ENCODE measurements at regions not wholly inside any gene's neighbourhood (a gene's known extent, or its start where the extent isn't known, plus 50 kb on each side); places are given as distances from the start of the nearest gene placed in this dataset.
"Not testable (repeated sequence)": the region's sequence is repeated elsewhere in the genome, so short reads cannot be mapped to it uniquely, and the experiment has no call there.

- Histone ChIP-seq H3K4me3 (no peak overlapping the region), H3K27ac (peak overlapping the region in 1 of 2 donors; percentile 45)
- no peak for DNase-seq (ENCODE audit: low spot score)
- TF ChIP-seq CTCF (IDR thresholded peaks at IDR 0.05) = no peak
Observed at GRCh38 chr5:67878933-67879332, 336.6 kb upstream of the PIK3R1 start.

- no peak overlapping the region for H3K27ac ChIP-seq
- no peak for TF ChIP-seq CTCF (IDR thresholded peaks at IDR 0.05)
- no peak for DNase-seq (ENCODE audit: low spot score)
- no peak overlapping the region for H3K4me3 ChIP-seq
Observed at GRCh38 chr5:67876371-67876770, 339.2 kb upstream of the PIK3R1 start.

- Histone ChIP-seq H3K27ac (no peak overlapping the region), H3K4me3 (no peak overlapping the region)
- no peak for TF ChIP-seq CTCF (IDR thresholded peaks at IDR 0.05)
- no peak for DNase-seq (ENCODE audit: low spot score)
Observed at GRCh38 chr5:67875601-67876000, 340.0 kb upstream of the PIK3R1 start.

GRCh38 chr5:67873935-67874334, 341.6 kb upstream of the PIK3R1 start:
- no peak for DNase-seq (ENCODE audit: low spot score)
- no peak for TF ChIP-seq CTCF (IDR thresholded peaks at IDR 0.05)
- no peak overlapping the region for H3K4me3 ChIP-seq
- H3K27ac ChIP-seq = no peak overlapping the region

- no peak for TF ChIP-seq CTCF (IDR thresholded peaks at IDR 0.05)
- H3K4me3 ChIP-seq = no peak overlapping the region
- no peak overlapping the region for H3K27ac ChIP-seq
- DNase-seq (ENCODE audit: low spot score) = no peak
Observed at GRCh38 chr5:67870662-67871061, 344.9 kb upstream of the PIK3R1 start.

GRCh38 chr5:67864335-67864734, 351.2 kb upstream of the PIK3R1 start:
- not testable (repeated sequence) for H3K27ac ChIP-seq; H3K4me3 ChIP-seq; DNase-seq (ENCODE audit: low spot score)

GRCh38 chr5:67858471-67859031, 357.0 kb upstream of the PIK3R1 start:
- Histone ChIP-seq H3K4me3 (no peak overlapping the region), H3K27ac (no peak overlapping the region)
- DNase-seq (ENCODE audit: low spot score) = no peak
- TF ChIP-seq CTCF (IDR thresholded peaks at IDR 0.05) = no peak

GRCh38 chr5:67857502-67857901, 358.1 kb upstream of the PIK3R1 start:
- H3K27ac ChIP-seq = no peak overlapping the region
- no peak for DNase-seq (ENCODE audit: low spot score)
- no peak overlapping the region for H3K4me3 ChIP-seq
- TF ChIP-seq CTCF (IDR thresholded peaks at IDR 0.05) = no peak
